ENCODE measurements at regions not wholly inside any gene's neighbourhood (a gene's known extent, or its start where the extent isn't known, plus 50 kb on each side); places are given as distances from the start of the nearest gene placed in this dataset.

DNA sequence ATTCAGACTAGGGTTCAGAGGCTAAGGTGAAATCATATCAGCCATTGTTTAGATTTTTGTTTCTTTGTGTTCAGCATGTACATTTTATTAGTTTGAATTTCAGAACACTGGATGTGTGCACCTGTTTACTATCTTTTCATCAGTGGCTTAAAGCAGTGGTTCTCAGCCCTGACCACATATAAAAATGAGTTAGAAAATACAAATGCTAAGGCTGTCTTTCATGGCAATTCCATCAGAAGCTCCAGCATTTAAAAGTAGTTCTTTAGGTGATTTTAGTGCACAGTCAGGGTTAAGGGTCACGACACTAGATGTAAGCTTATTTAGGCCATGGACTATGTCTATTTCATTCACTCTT is 213.5 kb downstream of the NECTIN3 start:
- no peaks in the 10 kb centered on the region for H3K9me3 ChIP-seq (replicated peaks; ENCODE audit: control insufficient read depth, insufficient read depth, low read depth, low read length)
- no peak overlapping the region for H3K27ac ChIP-seq (ENCODE audit: extremely low read depth, low read depth, low read length)
- ATAC-seq (no peak), DNase-seq (ENCODE audit: extremely low read depth in 1 of 4, low spot score in 3 of 4) (no peak), FAIRE-seq (no peak)
- BruUV-seq (replicated peaks): no TSS peak
- H3K9ac ChIP-seq (ENCODE audit: insufficient read depth in 1 of 2, low read depth in 2 of 2, low read length in 2 of 2): no peak overlapping the region
- no peaks in the 10 kb centered on the region for H3K36me3 ChIP-seq (ENCODE audit: control insufficient read depth, insufficient read depth, low read length)
- H2AFZ ChIP-seq (ENCODE audit: low read depth, low read length): no peak overlapping the region
- no peak overlapping the region for H3K4me2 ChIP-seq (ENCODE audit: insufficient read depth, low read length)
- no peaks in the 10 kb centered on the region for H3K79me2 ChIP-seq (ENCODE audit: control insufficient read depth, insufficient read depth, low read length)
- H3K27me3 ChIP-seq (ENCODE audit: control insufficient read depth in 2 of 2, insufficient read depth in 2 of 2, low read length in 2 of 2): no peaks in the 10 kb centered on the region
- no peaks in the 10 kb centered on the region for H3K9me1 ChIP-seq (ENCODE audit: control insufficient read depth, insufficient read depth, low read length)
- POLR2A ChIA-PET: no interaction called here
- CTCF ChIA-PET (ENCODE audit: low intra/inter-chr PET ratio): interaction anchor here (0.6 kb wide), 1 partner anchor 682 kb away, joined by 4 read pairs; no protein-coding TSS in a partner anchor
- intact Hi-C loops (cut with micrococcal nuclease) (no loop called here), in situ Hi-C loops (cut with MboI) (no loop called here)
- H4K20me1 ChIP-seq (replicated peaks; ENCODE audit: control insufficient read depth, insufficient read depth, low read length): no peaks in the 10 kb centered on the region
- H3K4me1 ChIP-seq (replicated peaks in 1 of 2; ENCODE audit: control insufficient read depth in 2 of 2, insufficient read depth in 2 of 2, low read length in 2 of 2): no peaks in the 10 kb centered on the region
- WGBS (ENCODE audit: insufficient coverage, low coverage, missing lambda C conversion rate): 0% methylated on average over 1 of the region's 1 CpG
- H3K4me3 ChIP-seq: no peak overlapping the region
- TF ChIP-seq NFATC3 (IDR thresholded peaks at IDR 0.05): no peak
- no peak for TF ChIP-seq HMGXB4 (CRISPR knock-in tag; IDR thresholded peaks at IDR 0.05)
- TF ChIP-seq ZBTB49 (CRISPR knock-in tag; IDR thresholded peaks at IDR 0.05; ENCODE audit: borderline replicate concordance): no peak
